ENCODE measurements at regions not wholly inside any gene's neighbourhood (a gene's known extent, or its start where the extent isn't known, plus 50 kb on each side); places are given as distances from the start of the nearest gene placed in this dataset.
"Not testable (repeated sequence)": the region's sequence is repeated elsewhere in the genome, so short reads cannot be mapped to it uniquely, and the experiment has no call there.

DNA sequence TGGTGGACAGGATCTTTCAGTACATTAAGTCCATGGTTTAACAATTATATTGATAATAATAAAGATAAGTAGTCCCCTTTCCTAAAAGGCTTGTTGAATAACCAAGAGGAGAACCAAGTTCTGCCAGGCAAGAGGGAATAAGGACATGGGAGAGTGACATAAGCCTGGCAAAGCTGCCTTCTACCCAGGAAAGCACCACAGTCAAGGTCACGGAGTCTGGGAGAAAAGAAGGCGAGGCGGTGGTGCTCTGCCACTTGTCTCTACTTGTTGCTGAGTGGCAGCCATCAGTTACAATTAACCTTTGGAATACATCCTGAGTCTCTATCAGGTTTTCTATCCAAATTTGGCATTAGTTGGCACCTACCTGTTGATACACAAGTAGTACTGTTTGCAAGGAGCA, 101.7 kb upstream of the GATA6 start:
- 85 to 97% (median 93%) methylated on average over 3 of the region's 3 CpGs for WGBS, 5 donors
- H3K4me3 ChIP-seq = no peak overlapping the region
- TF ChIP-seq POLR2AphosphoS5 (IDR thresholded peaks at IDR 0.05) = no peak
- TF ChIP-seq, protein P1, sequence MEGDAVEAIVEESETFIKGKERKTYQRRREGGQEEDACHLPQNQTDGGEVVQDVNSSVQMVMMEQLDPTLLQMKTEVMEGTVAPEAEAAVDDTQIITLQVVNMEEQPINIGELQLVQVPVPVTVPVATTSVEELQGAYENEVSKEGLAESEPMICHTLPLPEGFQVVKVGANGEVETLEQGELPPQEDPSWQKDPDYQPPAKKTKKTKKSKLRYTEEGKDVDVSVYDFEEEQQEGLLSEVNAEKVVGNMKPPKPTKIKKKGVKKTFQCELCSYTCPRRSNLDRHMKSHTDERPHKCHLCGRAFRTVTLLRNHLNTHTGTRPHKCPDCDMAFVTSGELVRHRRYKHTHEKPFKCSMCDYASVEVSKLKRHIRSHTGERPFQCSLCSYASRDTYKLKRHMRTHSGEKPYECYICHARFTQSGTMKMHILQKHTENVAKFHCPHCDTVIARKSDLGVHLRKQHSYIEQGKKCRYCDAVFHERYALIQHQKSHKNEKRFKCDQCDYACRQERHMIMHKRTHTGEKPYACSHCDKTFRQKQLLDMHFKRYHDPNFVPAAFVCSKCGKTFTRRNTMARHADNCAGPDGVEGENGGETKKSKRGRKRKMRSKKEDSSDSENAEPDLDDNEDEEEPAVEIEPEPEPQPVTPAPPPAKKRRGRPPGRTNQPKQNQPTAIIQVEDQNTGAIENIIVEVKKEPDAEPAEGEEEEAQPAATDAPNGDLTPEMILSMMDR (IDR thresholded peaks at IDR 0.05 in 8 of 11, conservative IDR thresholded peaks at IDR 0.05 in 3 of 11) = no peak
- TF ChIP-seq POLR2A (IDR thresholded peaks at IDR 0.05) = no peak
- H3K27ac ChIP-seq = no peak overlapping the region
- DNase-seq = no peak
- H3K36me3 ChIP-seq = no peaks in the 10 kb centered on the region
- H3K27me3 ChIP-seq (replicated peaks in 1 of 7) = no peaks in the 10 kb centered on the region
- intact Hi-C loops (cut with DNase I; ENCODE audit: low total_unique reads) = no loop called here
- no peaks in the 10 kb centered on the region for H3K9me3 ChIP-seq
- H3K4me1 ChIP-seq = no peaks in the 10 kb centered on the region

DNA sequence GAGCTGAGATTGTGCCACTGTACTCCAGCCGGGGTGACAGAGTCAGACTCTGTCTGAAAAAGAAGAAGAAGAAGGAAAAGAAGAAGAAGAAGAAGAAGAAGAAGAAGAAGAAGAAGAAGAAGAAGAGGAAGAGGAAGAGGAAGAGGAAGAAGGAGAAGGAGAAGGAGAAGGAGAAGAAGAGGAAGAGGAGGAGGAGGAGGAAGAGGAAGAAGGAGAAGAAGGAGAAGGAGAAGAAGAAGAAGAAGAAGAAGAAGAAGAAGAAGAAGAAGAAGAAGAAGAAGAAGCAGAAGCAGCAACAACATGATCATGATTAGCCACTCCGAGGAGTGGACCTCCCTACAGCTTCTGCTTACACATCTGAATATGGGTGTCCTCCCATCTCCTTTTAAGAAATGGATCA, 100.6 kb upstream of the GATA6 start:
- 82 to 93% (median 91%) methylated on average over 2 of the region's 2 CpGs for WGBS, 5 donors
- H3K36me3 ChIP-seq; H3K27me3 ChIP-seq (replicated peaks in 1 of 7); H3K4me1 ChIP-seq; H3K9me3 ChIP-seq; intact Hi-C loops (cut with DNase I; ENCODE audit: low total_unique reads); H3K27ac ChIP-seq; H3K4me3 ChIP-seq; DNase-seq: not testable (repeated sequence)

DNA sequence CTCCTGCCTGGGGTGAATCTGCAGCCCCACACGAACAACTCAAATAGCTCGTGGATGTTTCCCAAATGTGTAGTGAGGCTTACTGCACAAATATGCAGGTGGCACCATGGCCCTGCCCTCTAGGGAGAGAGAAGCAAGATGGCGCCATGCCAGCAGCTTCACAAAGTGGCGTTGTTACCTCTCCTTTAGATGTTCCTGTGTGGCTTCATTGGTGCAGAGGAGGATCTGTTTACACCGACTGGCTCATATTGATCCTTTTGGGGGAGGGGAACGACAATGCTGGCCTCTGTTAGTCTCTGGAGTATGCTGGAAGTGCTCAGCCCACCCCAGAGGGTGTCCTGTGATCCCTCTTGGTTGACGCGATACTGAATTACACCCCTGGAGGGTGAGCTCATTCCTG, 99.5 kb upstream of the GATA6 start:
- no peaks in the 10 kb centered on the region for H3K27me3 ChIP-seq (replicated peaks in 1 of 7)
- no peaks in the 10 kb centered on the region for H3K4me1 ChIP-seq
- no peak overlapping the region for H3K4me3 ChIP-seq
- DNase-seq = no peak
- intact Hi-C loops (cut with DNase I; ENCODE audit: low total_unique reads) = no loop called here
- H3K27ac ChIP-seq = no peak overlapping the region
- 83 to 90% (median 85%) methylated on average over 5 to 8 of the region's 8 CpGs for WGBS, 5 donors
- TF ChIP-seq POLR2AphosphoS5 (IDR thresholded peaks at IDR 0.05) (no peak), POLR2A (IDR thresholded peaks at IDR 0.05) (no peak)
- TF ChIP-seq, protein P1 (IDR thresholded peaks at IDR 0.05 in 8 of 11, conservative IDR thresholded peaks at IDR 0.05 in 3 of 11) = no peak
- no peaks in the 10 kb centered on the region for H3K9me3 ChIP-seq
- H3K36me3 ChIP-seq = no peaks in the 10 kb centered on the region

DNA sequence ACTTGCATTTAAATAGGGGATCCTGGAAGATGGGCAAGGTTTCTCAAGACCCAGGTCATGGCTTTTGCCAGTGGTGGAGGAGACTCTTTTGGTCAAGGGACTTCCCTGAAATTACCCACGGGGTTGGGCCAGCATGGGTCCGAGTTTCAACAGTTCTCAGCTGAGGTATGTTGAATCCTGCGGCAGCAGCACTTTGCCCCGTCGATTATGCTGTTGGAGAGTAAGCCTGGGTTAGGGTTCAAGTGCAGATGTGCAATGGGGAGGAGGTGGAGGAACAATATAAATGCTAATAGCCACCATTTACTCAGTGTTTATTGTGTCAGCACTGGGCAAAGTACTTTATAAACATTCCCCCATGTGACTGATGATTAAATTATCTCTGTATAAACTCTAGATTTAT, 96.0 kb upstream of the GATA6 start:
- WGBS, 5 donors = 86 to 89% (median 87%) methylated on average over 5 of the region's 5 CpGs
- TF ChIP-seq POLR2A (IDR thresholded peaks at IDR 0.05) = no peak
- no peak for TF ChIP-seq POLR2AphosphoS5 (IDR thresholded peaks at IDR 0.05)
- TF ChIP-seq, protein P1 (IDR thresholded peaks at IDR 0.05 in 8 of 11, conservative IDR thresholded peaks at IDR 0.05 in 3 of 11) = no peak
- no peak overlapping the region for H3K4me3 ChIP-seq
- no peaks in the 10 kb centered on the region for H3K9me3 ChIP-seq
- H3K27me3 ChIP-seq (replicated peaks in 1 of 7) = no peaks in the 10 kb centered on the region
- intact Hi-C loops (cut with DNase I; ENCODE audit: low total_unique reads) = no loop called here
- no peaks in the 10 kb centered on the region for H3K4me1 ChIP-seq
- no peaks in the 10 kb centered on the region for H3K36me3 ChIP-seq
- no peak for DNase-seq
- H3K27ac ChIP-seq = no peak overlapping the region
